ENCODE measurements at regions not wholly inside any gene's neighbourhood (a gene's known extent, or its start where the extent isn't known, plus 50 kb on each side); places are given as distances from the start of the nearest gene placed in this dataset.

DNA sequence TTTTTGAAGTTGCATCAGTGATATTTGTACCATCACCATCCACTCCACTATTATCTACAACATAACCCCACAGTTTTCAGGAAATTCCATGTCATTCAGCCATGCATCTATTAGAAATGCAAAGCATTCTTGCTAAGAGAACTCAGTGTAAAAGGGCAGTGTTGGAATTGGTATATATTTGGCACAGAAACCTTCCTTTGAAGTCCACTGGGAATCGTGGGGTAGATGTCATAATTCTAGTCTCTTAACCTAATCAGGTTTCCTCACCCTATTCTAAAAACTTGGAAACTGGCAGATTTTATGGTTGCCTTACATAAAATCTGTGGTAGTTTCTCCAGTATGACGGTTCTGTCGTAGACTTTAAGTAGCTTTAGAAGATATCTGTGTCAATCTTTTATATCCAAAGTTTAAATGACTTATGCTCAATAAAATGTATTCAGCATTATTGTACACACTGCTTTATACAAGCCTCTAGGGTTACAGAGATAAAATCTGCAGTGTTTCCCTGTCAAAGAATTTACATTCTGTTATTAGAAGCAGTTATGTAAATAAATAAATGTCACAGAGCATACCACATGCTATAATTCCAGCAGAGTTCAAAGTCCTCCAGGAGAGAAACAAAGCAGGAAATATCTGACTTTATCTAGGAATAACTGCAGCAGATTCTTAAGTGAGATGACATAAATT is 704.4 kb upstream of the CELF2 start:
- no peak for DNase-seq (ENCODE audit: low read depth)

DNA sequence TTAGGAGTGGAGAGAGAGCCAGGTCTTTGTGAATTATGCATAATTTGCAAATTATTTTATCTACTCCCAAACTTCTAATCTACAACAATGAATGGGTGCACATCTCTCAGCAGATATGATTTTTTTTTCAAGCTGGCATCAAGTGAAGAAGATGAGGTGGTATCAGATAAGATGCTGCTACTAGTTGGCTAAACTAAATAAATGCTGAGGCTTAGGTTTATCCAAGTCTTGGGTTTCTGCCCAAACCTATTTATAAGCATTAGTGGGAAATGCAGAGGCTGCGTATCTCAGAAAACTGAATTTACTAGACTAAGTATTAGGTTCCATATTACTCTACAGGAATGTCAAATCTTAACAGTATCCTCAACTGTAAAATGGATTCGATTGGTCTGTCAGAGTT is 703.0 kb upstream of the CELF2 start:
- no peak for DNase-seq (ENCODE audit: low read depth)

DNA sequence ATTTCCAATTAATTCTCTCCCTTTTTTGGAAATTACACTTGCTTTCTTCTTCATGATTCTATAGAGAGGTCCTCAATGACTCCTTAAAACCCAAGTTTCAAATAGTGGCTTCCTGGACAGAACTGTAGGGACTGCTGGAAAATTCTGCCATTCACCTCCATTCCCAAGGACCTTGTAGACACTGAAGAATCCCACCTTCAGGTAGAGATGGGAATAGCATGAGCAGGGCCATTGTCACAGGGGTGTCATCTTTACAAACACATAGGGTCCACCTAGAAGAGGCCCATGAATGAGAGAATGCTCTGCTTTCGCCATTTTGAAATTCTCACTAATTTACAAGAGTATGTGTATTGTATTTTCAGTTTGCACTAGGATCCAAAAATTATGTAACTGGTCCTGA is 701.7 kb upstream of the CELF2 start:
- no peak for DNase-seq (ENCODE audit: low read depth)

DNA sequence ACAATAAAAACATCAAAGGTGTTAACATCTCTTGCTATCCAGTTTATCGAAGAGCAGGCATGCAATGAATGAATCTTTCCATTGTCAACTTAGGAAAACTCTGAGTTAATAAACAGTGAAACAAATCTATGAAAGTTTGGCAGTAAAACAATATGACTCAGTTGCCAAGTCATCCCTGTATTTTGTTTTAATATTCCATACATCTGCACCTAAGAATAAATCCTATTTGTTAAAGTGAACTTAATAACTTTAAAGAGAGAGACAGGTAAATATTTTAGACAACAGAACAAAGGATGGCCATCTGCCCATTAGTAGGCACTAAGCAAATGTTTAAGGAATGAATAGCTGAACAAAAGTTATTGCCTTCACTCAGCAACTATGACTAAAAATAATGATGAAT is 700.5 kb upstream of the CELF2 start:
- DNase-seq (ENCODE audit: low read depth) = no peak

DNA sequence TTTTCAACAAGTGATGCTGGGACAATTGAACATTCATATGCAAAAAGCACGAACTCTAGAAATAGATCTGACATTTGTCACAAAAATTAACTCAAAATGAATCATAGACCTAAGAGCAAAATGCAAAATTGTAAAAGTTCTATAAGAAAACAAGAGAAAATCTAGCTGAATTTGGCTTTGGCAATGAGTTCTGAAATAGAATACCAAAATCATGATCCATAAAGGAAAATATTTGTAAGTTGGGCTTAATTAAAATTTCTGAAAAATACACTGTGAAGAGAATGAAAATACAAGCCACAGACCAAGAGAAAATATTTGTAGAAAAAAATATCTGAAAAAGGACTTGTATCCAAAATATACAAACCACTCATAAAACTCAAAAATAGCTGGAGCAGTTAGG is 698.8 kb upstream of the CELF2 start:
- DNase-seq (ENCODE audit: low read depth) = no peak

DNA sequence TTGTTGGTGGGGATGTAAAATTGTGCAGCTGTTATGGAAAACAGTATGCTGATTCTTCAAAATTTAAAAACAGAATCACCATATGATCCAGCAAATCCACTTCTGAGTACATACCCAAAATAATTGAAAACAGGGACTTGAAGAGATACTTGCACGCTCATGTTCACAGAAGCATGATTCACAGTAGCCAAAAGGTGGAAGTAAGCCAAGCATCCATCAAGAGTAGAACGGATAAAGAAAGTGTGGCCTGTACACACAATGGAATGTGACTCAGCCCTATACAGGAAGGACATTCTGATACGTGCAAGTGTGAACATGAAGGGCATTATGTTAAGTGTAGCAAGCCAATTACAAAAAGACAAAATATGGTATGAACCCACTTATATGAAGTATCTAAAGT is 696.7 kb upstream of the CELF2 start:
- DNase-seq (ENCODE audit: low read depth) = no peak

DNA sequence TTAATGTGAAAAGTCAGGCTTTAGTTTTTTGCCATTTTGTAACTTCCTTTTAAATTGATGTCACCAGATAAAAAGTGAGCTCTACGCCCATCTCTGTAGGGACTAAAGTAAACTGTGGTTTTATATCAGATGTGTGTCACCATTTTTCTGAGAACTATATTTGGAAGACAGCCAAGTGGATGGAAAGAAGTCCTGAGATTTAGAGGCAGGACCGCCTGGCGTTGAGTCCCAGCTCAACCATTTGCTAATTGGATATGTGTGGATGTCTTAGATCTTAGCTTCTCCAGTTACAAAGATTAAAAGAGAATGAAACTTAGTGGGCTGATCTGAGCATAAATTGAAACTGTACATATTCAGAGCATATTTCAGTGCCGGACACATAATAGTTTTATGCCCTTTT is 691.6 kb upstream of the CELF2 start:
- no peak for DNase-seq (ENCODE audit: low read depth)

DNA sequence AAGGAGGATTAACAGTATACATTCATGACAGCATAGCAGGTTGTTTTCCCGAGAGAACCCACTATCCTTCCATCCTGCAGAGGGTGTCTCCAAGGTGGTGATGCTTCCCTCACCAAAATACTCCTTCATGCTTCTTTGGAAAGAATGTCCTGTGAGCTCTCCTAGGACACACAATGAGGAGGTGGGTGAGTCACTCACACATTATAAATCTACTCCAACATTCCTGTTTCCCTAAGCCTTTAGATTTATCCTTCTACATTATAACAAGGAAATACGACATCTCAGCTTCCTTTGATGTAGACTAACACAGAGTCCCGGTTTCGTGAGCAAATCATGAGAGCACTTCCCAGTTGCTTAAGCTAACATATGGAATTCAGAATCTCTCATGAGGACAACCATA is 689.7 kb upstream of the CELF2 start:
- no peak for DNase-seq (ENCODE audit: low read depth)

DNA sequence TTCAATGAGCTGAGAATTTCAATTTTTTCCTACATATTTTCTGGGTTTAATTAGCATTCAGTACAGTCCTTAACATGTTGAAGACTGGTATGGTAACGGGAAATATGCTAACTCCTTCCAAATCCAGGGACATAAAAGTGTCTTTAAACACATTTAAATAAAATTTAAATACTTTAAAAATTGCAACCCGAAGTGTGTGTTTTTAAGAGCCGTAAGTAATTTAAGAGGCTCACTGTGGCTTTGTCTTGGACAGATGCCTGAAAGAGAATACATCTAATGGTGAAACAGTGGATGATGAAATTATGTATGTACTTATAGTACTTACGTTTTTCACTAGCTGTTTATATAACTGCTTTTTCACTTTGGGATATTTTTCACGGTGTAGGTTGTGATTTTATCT is 687.3 kb upstream of the CELF2 start:
- DNase-seq (ENCODE audit: low read depth) = no peak

DNA sequence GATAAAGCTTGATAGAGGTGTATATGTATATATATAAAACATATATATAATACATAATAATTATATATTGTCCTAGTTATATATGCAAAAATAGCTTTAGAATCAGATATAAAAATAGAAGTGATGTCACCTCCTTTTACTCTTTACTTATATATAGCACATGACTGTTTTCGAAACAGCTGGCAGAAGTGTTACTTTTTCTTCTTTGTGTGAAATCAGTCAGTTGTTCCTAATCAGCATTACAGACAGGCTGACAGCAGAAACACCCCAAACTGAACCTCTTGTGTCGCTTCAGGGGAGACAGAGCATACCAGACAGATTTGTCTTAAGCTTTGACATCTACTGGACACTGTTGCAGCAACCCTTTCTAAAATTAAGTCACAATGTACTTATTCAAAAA is 684.9 kb upstream of the CELF2 start:
- no peak for DNase-seq (ENCODE audit: low read depth)

DNA sequence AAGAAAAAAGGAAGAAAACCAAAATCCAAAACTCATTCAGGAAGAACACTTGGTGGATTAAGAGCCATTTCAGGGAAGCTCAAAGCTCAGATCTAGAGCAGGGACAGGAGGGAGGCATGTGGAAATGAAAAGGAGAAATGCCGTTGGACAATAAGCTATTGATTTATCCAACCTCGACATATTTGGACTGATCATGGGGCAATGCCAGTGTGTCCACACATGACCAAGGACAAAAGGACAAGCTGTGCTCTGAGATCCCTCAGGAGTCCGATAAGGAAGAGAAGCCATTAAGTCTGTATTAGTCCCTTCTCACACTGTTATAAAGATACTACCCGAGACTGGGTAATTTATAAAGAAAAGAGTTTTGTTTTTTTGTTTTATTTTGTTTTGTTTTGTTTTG is 684.0 kb upstream of the CELF2 start:
- DNase-seq (ENCODE audit: low read depth) = no peak

DNA sequence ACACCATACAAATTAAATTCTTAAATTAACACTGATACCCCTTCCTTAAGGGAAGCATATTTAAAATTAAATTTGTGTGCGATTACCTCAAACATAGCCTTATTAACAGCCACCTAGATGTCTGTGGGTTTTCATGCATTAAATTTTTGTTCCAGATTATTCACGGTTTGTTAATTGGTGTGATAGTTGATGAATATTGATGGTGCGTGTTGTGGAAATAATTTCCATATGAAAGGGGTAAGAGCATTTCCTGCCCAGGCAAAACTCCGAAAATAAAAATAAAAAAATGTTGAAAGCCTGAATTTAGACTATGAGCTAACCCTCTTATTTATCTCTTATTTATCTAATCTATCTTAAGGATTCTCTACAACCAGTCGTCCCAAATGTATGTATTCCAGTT is 679.3 kb upstream of the CELF2 start:
- no peak for DNase-seq (ENCODE audit: low read depth)

DNA sequence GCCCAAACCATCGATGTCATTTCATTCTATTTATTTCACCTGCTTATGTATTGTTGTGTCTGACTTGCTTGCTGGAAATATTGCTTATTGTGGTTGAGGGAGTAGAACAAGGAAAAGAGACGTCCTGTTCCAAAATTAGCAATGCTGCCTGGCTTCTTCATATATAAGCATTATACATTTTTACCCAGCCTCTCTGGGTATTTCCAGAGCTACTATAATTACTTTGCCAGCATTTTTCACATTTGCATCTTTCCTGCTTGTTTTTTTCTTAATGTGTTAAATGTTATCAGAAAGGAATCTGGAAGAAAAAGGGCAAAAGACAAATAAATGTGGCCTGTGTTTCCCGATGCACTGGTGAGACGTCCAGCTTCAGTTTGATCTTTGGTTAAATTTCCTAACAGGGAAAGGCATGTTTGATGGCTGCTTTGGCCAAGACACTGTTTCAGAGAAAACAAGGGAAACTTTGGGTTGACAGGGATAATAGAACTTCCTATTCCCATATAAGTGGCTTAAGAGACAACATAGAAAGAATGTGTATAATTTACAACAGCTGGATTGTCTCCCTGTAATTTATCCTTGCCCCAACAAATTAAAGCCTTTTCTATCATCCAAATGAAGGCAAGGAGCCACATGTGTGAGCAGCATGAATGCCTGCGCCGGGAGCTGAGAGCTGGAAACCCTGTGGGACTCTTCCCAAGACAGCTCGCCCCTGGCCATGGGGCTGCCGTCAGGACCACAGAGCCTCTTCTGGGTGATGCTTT is 671.1 kb upstream of the CELF2 start:
- DNase-seq (ENCODE audit: low read depth) = no peak

DNA sequence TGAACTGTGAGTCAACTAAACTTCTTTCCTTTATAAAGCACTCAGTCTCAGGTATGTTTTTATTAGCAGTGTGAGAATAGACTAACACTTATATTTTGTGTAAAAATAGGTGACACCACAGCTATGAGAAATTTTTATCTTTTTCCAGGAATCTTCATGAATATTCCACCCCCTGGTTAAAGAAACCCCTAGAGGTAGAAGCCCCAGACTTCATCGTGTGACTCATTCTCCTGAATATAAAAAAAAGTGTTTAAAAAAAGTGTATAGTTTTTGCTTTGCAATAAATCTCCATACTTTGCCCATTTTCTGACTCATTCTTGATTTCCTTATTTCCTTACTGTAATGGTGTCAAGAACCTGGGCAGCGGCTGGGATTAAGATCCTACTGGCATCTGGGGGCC is 667.6 kb upstream of the CELF2 start:
- no peak for DNase-seq (ENCODE audit: low read depth)

DNA sequence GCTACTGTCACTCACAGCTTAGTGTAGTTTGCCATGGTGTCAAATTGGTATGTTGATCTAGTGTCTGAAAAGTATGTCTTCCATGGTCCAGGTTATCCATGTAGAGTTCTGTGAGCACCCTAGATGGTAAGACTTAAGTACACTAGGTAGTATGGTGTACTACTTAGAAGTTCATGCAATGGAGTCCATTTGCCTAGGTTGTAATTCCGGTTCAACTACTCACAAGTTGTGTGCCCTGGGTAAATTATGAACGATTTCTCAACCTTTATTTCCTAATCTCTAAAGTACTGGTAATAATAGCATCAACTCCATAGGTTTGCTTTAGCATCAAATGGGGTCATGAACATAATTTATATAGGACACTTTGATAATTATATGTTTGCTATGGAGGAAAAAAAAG is 666.2 kb upstream of the CELF2 start:
- no peak for DNase-seq (ENCODE audit: low read depth)

DNA sequence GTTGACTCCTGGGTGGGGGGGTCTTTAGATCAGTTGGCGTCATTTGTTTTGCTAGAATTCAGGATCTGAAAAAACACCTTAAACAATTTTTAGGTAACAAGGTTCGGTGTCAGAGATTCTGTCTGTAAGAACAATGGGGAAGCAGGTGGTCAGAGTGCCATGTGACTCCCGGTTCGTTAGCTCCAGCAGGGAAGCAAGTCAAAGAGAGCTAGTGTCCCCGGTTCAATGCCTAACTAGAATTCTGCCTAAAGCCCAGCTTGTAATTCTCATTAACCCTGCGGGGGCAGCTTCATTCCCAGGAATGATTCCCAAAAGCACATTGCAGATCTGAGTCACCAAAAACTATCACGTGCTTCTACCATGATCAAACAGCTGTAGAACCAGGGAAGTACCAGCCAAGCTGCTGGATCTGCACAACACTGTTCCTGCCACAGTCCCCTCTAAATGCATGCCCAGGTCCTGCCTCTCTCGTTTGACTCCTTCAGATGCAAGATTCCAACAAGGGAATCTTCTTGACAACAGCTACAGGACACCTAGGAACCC is 664.3 kb upstream of the CELF2 start:
- no peak for DNase-seq (ENCODE audit: low read depth)

DNA sequence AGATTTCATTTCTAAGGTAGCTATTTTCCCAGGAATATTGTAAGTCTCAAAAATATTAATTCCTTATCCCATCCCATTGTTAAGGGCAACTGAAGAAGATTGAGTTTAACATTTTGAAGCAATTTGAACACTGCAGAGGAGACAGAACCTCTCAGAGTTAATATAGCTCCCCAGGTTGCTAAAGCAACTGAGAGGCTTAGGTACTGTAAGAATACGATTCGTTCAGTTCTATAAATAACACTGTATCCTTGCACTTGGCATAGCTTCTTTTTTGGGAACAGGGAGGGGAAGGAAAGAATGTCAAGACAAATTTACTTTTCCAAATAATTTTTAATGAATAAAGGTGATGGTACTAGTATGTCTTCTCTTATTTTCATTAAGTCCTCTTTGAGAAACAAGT is 658.4 kb upstream of the CELF2 start:
- no peak for DNase-seq (ENCODE audit: low read depth)

DNA sequence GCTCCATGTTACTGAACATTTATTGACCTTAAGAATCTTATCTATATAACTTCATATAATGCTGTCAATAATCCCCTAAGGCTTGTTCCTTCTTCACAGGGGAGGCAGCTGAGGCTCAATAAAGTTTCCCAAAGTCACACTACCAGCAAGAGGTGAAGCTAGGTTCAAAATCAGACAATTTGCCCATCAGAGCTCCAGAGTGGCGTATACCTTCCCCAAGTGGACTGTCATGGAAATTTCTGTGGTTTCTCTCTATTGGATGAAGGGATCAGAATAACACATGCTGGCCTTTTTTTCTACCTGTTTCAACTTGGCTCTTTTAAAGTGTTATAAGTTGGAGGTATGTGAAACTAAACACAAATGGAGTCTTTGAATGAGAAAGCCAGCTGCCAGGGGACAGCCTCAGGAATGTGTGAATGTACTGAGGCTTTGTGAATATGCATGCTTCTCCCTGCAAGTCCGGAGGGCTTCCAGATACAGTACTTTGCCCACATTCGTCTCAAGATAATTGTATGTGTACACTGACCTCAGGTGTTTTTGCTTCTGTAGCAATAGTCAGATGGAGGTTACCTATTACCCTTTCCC is 656.3 kb upstream of the CELF2 start:
- DNase-seq (ENCODE audit: low read depth) = no peak

DNA sequence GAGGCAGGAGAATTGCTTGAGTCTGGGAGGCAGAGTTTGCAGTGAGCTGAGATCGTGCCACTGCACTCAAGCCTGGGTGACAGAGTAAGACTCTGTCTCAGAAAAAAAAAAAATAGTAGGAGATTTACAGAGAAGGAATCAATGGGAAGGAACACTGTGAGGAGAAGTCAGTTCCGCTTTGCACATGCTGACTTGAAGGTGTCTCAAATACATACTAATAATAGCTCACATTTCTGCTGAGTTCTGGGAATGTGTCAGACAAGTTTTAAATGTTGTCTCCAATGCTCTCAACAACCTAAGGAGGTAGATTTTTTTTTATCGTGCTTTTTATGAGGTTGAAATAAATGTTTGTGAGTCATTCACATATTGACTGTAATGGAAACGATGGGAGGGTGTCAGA is 654.9 kb upstream of the CELF2 start:
- no peak for DNase-seq (ENCODE audit: low read depth)

DNA sequence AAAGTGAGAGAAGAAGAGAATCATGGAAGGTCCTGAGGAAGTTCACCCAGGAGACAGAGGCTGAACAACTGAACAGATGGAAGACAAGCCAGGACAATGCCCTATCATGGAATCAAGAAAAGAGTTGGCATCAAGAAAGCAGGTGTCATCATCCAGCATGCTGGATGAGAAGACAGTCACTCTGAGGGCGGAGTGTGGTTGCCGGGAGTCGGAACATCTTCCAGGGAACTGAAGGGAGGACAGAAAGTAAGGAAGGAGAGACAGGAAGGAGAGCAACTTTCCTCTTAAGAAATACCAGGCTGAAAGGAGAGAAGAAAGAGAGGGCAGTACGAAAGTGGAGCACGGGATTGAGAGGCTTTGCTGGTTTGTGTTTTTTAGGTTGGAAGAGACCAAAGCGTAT is 654.5 kb upstream of the CELF2 start:
- no peak for DNase-seq (ENCODE audit: low read depth)

DNA sequence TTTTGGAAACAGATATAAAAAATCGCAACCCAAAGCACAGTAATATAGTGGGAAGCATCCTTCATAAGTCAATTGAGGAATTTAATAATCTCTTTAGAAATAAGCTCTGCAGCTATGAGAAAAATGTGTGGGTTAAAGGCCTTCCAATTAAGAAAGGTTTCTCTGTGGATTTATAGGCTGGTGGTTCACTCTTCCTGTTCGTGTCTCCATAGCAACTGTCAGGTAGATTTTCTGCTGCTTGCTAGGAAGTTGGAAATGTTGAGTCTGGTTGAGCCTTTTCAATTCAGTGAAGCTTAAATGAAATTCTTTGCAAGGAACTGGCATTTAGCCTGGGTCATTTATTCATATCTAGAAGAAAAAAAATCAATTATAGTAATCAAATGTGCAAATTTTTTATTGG is 652.8 kb upstream of the CELF2 start:
- DNase-seq (ENCODE audit: low read depth) = no peak

DNA sequence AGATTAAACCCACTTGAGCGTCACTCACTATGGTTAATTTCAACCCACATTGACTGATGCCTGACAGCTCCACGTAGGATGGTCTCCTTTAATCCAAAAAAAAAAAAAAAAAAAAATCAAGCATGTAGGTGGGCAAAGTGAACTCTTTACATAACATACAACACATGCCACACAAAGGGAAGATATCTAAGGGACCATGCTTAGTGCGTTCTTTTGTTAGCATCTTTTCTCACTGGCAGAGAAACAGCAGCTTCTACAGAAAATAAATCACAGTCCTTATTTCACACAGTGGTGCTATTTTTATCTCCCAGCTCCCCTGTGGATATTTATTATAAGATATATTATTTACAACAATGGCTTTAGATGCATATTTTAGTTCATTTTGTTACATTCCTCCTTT is 652.0 kb upstream of the CELF2 start:
- DNase-seq (ENCODE audit: low read depth) = no peak

DNA sequence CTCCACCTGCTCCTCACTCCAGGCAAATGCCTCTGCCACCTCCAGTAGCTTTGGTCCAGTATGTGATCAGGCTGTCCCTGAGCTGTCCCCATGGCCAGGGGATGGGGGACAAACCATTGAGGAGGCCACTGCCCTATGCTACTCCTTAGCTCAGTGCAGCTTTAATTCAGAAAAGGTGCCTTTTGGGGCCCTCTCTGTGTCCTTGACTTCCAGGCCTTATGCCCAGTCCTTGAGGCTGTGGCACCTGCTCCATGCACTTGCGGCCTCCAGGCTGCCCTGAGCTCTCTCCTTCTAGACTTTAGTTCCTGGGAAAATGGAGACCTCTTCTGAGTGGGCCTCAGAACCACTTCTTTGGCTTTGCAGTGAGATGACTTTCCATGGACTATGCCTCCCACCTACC is 650.8 kb upstream of the CELF2 start:
- DNase-seq (ENCODE audit: low read depth) = no peak

DNA sequence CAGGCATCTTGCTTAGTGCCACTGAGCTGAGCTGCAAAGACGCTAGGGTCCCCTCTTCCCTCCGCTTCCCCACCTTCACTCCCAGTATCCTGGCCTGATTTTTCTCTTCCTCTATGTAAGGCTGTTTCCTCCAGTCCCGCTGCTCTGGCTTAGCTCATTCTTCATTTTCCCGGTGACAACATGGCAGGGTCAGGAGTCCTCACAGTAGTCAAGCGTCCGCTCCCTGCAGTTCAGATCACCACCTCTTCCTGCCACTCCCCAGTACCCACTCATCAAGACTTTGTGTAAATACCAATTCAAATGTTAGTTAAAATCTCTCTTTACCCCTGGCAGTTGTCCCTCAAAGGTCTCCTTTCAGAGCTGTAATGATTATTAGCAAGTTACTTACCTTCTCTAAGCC is 650.4 kb upstream of the CELF2 start:
- DNase-seq (ENCODE audit: low read depth) = no peak

Measured in activated T-cell treated with anti-CD3 and anti-CD28 coated beads for 48 hours (primary cell).